Renal cortical epithelial cell (primary cell): ENCODE measurements at regions not wholly inside any gene's neighbourhood (a gene's known extent, or its start where the extent isn't known, plus 50 kb on each side); places are given as distances from the start of the nearest gene placed in this dataset.
"Not testable (repeated sequence)": the region's sequence is repeated elsewhere in the genome, so short reads cannot be mapped to it uniquely, and the experiment has no call there.

Experiments used
- DNase-seq: peaks from one replicate; pipeline ENCODE4 v3.0.0-alpha.2; 2011; ENCODE audit warnings: low read depth

DNA sequence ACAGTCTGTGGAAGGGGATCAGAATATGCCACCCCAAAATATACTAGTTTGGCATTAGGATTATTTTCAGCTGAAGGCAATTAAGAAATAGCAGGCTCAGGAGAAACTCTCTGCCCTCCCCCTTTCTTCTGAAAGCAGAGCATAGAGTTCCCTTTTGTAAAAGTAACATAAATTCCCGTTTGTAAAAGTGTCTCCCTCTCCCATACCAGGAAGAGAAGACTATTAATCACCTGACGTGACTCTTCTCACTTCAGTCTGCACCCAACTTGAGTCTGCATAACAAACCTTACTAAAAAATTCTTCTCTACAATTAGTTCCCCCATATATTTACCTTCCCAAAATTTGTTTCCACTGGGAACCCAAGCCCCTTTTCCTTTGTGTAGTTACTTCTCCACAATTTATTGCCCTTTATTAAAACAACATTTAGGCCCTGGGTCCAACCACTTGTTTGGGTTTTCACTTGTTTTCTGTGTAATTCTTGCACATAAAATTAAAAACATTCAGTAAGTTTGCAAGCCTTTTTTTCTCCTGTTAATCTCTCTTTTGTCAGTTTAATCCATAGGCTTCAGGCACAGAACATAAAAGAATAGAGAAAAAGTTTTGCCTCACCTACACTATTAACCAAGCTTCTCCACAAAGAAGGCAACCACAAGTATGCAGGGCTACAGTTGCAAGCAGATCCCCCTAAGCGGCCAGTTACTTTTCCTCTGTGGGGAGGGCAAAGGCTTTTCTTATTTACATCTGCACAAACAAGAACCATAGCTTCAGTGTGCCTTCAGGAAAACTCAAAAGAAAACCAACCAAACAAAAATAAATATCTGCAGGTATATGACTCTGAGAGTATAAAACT lies 73.8 kb upstream of the EPCAM start:
- DNase-seq = no peak

DNA sequence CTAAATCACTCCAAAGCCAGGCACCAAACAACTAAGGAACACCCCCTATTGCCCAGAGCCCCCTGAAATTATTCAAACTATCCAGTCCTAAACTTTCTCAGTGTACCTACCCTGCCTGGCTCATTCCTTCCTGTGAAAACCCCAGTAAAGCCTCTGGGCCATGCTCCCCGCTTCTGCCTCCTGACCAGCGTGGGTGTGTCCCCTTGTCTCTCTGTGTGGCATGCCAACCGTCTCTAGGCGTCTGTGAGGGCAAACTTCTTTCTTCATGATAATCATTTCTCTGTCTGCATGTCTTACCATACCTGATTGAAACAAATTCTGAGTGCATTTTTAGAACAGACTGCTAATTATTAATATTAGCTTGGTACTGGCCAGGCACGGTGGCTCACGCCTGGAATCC lies 75.1 kb upstream of the EPCAM start:
- no peak for DNase-seq

DNA sequence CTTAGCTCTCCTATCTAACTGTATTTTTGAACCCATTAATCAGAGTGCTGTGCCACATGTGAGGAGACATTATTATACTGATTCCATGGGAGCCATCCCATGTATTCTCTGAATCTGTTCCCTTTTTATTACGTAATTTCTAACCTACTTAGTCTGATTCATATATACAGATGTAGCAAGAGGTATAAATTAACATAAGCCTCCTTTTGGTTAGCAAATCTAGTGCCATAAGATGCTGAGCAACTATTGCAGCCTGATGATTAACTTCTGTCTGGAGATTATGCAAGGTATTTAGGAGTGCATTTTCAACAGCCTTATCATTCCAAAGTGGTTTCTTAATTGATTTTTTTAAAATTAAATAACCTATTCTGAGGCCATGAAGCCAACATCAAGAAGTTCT lies 80.2 kb upstream of the EPCAM start:
- peak; percentile 92 for DNase-seq

DNA sequence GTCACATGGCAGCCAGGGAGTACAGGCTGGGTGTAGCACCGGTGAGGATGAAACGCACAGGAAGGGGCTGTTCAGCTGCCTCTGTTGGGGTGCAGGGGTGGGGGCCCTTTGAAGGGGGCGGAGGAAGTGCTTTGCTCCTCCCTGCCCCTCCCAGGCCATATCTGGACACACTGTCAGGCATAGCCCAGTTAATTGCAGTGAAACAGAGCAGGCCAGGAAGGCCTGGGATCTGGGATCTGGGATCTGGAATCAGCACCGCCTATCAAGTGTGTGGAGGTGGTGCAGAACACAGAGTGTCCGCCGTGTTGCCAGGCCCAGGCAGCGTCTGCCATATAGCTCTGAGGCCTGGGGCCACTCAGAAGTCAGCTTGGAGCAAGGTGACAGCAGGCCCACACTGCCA lies 85.5 kb upstream of the EPCAM start:
- no peak for DNase-seq

DNA sequence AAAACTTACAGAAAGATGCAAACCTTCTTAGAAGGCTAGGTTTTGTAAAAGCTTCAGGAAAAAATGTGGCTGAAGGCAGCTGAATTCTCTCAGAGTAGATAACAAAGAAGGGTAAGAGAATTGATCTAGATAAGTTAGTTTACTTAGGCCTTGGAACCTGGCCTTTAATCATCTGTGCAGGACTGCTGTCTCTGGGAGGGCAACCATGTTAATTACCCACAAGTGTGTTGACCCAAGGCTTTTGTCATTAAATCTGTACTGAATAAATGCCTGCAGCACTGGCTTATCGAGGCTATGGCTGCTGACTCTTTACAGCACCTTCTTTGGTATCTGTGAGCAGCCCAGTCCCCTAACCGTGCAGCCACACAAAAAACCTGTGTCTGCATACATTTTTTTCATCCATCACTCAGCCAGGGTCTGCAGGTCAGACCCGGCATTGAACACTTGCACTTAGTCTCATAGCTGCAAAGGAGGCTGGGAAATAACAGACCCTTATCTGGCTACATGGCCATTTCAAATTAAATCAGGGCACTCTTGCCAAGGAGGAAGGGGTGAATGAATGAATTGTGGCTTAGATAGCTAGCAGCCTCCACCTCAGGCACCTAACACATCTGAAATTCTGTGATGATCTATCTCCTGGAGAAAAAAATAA lies 86.4 kb upstream of the EPCAM start:
- no peak for DNase-seq

DNA sequence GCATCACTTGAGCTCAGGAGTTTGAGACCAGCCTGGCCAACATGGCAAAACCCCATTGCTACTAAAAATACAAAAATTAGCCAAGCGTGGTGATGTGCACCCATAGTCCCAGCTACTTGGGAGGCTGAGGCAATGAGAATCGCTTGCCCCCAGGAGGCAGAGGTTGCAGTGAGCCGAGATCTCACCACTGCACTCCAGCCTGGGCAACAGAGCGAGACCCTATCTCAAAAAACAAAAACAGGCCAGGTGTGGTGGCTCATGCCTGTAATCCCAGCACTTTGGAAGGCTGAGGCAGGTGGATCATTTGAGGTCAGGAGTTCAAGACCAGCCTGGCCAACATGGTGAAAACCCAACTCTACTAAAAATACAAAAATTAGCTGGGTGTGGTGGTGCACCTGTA lies 89.6 kb upstream of the EPCAM start:
- DNase-seq = not testable (repeated sequence)

DNA sequence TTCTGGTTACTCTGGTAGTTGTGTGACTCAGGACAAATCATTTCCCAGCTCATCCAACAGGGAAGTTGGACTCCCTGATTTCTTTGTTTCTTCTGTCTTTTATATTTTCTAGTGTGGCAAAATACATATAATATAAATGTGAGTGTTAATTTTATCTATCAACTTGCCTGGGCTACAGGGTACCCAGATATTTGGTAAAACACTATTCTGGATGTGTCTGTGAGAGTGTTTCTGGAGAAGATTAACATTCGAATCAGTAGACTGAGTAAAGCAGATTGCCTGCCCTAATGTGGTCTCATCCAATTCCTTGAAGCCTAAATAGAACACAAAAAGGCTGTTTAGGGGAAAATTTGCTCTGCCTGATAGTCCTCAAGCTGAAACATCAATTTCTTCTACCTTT lies 91.1 kb upstream of the EPCAM start:
- DNase-seq = no peak

DNA sequence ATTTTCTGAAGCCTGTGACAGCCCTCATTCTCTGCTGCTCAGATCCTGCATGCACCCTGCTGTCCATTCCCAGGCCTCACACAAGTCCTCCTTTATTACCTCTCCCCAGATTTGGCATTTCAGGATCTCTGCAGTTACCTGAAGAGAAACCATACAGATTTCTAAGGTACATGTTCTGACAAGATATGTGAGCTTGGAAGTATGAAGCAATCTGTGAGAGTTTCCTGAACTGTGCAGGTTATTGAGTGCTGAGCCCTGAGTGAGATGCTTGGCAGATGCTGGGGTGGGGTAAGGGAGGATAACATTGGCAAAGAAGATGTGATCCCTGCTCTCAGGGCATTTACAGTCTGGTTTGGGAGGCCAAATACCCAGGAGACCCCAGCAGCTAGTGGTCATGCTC lies 91.9 kb upstream of the EPCAM start:
- no peak for DNase-seq

DNA sequence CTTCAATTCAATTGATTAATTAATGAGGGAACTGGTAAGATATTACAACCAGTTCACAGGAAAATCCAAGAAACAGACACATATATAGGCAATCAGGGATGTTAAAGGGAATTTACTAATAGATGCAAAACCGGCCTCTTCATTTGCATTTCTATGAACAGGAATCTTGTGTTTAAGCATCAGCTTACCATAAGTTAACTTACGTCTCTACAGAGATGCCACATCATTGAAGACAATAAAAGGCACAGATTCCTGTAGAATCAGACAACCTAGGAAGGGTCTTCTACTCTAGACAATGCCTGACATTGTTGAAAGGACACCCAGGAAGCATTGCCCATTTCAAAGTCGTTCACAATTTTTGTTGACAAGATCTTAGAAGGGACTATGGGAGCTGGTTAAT lies 93.0 kb upstream of the EPCAM start:
- no peak for DNase-seq

DNA sequence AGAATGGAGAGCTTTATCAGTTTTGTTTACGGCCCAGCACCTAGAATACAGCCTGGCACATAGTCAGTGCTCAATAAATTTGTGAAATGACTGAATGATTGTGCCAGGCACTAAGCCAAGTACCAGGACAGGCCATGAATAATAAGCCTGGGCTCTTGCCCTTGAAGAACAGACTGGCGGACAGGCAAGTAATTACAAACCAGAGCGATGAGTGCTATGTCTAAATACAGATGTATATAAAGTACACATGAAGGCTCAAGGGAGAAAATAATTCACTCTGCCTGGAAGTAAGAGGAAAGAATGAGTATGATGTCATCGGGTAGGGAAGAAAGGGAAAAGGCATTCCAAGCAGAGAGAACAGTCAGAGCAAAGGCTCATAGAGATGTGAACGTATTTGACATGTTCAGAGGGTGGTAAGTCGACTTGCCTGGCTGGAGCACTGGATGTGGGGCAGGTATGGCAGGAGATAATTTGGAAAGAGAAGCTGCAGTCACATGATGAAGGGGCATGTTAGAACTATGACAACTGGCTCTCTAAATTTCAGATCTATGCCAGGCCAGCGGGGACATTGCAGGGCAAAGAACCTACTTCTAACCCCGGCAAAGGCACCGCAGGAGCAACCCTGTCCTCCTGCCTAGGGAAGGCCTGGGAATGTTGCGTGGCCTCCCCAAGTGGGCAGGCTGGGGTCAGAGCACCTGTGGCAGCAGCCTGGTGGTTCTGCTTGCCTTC lies 94.9 kb upstream of the EPCAM start:
- peak; percentile 37 for DNase-seq

DNA sequence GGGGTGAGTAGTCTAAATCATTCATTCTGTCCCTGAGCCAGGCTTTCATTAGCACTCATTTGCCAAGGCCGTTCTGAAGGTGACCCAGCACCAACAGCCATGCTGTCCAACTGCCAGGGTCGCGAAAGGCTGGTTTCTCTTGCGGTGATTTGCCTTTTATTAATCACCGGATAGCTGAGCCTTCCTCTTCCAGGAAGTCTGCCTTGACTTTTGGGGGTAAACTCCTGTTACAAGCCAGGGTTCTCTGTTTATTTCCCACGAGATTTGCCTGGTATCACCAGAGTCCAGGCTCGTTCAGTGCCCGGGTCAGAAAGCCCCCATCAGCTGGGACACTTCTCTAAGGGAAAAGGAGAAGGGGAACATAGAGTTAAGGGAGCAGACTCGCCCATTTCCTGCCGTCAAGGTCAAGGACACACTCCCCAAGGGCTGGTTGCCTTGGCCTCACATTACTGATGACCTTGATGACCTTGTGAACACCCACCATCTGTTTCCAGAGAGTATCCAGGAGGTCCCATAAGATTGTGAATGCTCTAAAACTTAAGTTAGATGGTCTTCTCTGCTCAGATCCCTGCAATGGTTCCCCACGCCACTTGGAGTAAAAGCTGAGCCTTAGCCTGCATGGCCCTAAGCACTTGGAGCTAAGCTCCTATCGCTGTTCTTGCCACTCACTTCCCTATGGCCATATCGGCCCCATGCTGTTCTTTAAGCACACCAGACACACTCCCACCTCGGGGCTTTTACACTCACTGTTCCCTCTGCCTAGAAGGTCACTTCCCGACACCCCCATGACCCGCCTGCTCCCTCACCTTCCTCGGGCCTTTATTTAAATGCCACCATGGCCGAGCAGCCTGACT lies 96.0 kb upstream of the EPCAM start:
- DNase-seq = no peak

DNA sequence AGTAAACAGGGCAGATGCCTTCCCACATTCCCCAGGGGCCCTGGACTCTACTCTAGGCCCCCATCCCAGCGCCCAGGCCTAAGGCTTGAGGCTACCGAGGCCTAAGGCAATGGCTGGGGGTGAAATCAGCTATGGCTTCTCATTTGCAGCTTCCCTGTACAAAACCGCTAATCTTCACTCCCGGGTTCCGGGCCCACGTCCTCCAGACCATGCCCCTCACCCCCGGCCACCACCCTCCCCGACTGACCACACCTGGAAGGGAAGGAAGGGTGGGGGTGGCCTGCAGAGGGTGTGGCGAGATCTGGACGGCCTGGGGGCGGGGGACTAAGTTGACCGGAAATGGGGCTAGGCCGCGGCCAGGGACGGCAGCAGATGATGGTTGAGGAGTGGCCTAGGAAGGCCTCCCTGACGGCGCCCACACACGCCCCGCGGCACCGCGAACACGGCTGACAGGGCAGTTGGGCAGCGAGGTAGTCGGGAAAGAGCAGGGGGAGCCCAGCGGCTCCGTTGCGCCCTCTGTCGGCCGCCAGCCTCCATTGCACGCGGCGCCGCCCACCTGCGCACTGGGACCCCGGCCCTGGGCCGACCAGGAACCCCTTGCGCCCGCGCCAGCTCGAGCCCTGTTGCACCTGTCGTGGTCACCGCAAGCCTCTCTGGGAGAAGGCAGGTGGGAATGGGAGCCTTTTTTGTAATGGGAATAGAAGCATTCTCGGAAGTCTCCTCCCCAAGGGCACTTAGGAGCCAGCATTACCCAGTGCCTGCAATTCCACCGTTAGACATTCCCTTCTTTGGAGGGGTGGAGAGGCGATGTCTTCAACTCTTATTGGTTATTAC lies 95.9 kb upstream of the CALM2 start:
- DNase-seq = peak; percentile 56

DNA sequence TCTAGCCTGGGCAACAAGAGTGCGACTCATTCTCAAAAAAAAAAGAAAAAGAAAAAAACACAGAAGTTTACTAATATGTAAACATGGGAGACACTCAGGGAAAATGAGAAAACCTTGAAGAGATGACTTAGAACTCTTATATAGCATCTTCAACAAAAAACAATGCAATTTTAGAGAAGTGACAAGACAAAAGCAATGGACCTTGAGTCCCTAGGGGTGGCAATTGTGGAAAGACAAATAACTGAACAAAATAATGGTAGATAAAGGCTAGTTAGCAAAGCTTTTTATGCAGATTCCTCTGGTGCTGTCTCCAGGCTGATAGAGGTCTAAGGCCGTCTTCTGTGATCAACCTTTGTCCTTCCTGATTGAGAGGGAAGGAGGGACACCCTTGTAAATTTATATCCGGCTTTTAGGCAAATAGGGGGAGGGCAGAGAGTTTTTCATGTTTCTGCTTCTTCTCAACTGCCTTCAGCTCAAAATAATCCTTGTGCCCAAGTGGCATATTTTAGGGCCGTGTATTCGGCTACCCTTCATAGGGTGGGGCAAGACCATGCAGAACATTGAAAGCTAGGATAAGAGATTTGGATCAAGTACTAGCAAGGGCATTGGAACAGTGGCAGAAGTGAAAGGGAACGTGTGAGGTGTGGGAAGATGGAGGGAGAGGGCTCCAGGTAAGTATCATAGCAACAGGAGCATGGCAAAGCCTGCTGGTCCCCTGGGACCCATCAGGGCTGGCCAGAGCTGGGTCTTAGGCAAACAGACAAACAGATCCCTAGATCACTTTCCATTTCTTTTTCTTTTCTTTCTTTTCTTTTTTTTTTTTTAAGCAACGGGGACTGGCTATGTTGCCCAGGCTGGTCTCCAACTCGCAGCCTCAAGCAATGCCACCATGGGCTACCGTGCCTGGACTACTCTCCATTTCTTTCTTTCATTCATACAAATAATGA lies 95.0 kb upstream of the CALM2 start:
- no peak for DNase-seq

DNA sequence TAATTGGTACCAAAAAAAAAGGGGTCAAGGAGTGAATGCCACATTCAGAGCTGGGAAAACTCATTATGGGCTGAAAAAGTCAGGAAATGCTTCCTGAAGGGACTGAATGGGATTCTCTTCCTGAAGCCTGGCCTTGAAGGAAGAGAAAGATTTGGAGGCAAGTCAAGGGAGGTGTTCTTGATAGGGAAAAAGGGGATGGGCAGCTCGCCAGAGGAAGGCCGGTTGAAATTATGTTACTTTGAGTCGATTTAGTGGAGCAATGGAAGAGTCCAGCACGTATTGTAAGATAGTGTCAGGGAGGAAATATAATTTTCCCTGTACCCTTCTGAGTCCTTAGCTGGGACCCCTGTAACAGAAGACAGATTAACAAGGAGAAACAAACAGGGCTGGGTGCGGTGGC lies 94.1 kb upstream of the CALM2 start:
- DNase-seq = no peak

DNA sequence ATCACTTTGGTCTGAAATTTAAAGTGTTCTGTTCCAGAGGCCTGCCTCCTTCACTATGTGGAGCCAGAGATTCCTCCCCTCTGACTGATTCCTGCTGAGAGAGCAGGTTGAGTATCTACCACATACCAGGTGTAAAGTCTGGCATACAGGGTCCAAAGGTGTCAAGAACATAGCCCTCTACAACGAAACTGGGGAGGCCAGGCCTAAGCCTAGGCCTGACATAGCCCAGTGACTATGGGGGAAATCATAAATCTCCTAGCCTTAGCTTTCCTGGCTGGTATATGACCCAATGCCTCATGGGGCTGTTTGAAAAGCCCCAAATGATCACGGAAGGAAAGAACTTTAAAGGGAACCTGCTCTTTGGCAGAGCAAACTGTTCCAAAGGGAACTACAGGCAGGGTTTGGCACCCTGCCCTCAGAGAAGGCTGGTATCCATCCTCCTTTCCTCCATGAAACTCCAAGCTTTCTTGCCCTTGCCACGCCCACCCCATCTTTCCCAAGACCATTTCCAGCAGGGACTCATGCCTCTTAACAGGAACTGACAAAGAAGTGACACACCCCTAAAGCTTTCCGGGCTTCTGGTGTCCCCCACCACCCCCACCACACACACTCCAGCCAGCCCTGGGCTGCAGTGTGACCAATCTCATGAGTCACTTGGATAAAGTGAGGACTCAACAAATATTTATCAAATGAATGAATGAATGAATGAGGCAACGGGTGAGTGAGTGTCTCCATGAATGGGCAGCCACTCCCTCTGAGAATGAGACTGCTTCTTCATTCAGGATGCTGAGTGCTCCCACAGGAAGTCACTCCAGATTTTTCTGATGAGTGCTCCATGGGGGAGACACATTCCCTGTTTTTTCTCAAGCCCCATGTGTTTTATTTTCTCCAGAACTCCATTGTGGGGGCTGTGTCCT lies 93.3 kb upstream of the CALM2 start:
- peak; percentile 98 for DNase-seq

DNA sequence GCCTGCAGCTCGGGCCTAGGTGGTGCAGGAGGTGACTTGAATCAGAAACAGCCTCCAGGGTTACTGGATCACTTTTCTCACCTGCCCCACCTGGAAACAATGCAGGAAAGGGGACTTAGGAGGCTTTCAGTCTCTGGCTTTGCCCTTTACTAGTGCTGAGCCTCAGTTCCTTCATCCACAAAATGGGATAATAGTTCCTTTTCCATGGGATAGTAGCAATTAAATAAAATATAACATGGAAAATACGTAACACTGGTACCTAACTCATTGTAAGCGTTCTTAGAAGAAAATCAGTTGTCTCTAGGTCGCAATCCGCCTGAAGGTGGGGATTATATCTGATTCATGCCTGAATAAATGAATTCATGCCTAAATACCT lies 91.4 kb upstream of the CALM2 start:
- no peak for DNase-seq

DNA sequence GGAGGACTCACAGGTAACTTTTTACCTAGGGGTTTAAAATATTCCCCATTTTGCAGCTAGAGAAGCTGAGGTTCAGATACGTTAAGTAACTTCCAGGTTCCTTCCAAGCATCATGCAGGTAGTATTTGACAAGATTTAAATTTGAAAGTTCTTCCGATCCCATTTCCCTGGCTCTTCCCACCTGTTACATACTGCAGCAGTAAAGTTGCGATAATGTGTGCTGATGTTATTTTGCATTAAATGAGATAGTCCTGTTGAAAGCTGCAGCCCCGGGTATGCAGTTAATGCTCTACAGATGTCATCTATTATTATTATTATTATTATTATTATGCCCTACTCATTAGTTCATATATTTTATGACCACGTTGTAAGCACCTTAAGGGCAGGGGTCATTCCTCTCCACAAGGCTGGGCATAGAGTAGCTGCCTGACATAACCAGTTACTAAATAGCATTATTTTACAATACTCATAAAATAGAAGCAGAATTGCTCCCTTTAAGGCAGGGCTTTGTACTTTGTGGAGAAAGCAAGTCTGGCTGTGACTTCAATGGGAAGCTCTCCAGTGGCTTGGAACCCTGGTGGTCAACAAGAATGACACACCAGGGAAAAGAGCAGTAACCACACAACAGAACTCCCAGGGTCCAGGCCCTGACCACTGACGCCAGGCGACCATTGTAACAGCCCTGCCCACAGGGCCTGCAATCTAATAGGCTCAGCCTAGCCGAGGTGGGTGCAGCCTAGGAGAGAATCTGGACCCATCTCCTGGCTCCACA lies 90.8 kb upstream of the CALM2 start:
- DNase-seq = peak; percentile 72

DNA sequence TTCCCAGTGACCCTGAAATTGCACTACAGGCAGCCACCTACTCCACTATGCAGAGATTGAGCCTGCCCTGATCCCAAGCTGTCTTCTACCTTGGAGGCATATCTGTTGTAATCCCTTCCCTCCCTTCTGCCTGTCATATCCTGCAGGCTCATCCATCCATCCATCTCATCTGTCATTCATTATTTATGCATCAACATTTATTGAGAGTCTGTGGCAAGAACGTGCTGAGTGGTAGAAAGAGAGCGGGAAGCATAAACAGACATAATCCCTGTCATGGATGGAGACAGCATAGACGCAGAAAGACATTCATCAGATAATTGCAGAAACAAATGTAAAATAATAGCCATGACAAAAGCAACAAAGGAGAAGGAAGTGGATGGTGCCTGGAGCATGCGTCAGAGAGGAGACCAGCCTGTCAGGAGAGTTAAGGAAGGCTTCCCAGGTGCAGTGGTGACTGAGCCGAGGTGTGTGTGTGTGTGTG lies 89.5 kb upstream of the CALM2 start:
- no peak for DNase-seq
